DOHH2 (cell line): ENCODE measurements at regions not wholly inside any gene's neighbourhood (a gene's known extent, or its start where the extent isn't known, plus 50 kb on each side); places are given as distances from the start of the nearest gene placed in this dataset.

Experiments used
- EZH2phosphoT487 ChIP-seq: fragments of 200-600 bp; sonication (generic); IDR thresholded peaks from 2 replicates; pipeline ENCODE4 v1.6.1; 2017; ENCODE audit warnings: borderline replicate concordance, mild to moderate bottlenecking, antibody characterized with exemption, low read length, moderate library complexity, mixed read lengths
- TF ChIP-seq, protein P1 (sequence below): fragments of 200-600 bp; sonication (generic); IDR thresholded peaks from one replicate; pipeline ENCODE4 v1.5.1; 2014; ENCODE audit warnings: antibody characterized with exemption, mild to moderate bottlenecking, low read depth, low read length; ENCODE audit not compliant: poor library complexity, severe bottlenecking

DNA sequence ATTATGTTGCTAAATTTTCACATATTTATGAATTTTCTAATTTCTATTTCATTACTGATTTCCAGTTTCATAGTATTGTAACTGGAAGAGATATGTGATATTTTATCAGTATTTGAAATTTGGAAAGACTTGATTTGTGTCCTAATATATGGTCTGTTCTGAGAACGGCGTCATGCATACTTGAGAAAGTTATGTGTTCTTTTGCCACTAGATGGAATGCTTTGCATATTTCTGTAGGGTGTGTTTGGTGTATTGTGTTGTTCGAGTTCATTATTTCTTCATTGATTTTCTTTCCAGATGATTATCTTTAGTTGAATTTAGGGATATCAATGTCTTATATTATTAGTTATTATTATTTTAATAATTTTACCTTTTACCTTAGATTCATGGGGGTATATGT lies 110.6 kb upstream of the ITM2A start:
- TF ChIP-seq, protein P1, sequence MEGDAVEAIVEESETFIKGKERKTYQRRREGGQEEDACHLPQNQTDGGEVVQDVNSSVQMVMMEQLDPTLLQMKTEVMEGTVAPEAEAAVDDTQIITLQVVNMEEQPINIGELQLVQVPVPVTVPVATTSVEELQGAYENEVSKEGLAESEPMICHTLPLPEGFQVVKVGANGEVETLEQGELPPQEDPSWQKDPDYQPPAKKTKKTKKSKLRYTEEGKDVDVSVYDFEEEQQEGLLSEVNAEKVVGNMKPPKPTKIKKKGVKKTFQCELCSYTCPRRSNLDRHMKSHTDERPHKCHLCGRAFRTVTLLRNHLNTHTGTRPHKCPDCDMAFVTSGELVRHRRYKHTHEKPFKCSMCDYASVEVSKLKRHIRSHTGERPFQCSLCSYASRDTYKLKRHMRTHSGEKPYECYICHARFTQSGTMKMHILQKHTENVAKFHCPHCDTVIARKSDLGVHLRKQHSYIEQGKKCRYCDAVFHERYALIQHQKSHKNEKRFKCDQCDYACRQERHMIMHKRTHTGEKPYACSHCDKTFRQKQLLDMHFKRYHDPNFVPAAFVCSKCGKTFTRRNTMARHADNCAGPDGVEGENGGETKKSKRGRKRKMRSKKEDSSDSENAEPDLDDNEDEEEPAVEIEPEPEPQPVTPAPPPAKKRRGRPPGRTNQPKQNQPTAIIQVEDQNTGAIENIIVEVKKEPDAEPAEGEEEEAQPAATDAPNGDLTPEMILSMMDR, result no peak
- no peak for TF ChIP-seq EZH2phosphoT487
